MCF 10A (cell line): ENCODE measurements at regions not wholly inside any gene's neighbourhood (a gene's known extent, or its start where the extent isn't known, plus 50 kb on each side); places are given as distances from the start of the nearest gene placed in this dataset.
A peak's percentile ranks its signal among the peaks of the same experiment; 100 is the strongest.

ENCODE experiments used
- BruUV-seq: library from RNA; stranded (reverse); fragments of 400-500 nt; replicated peaks from 2 replicates; lab custom pipeline; 2021; lab: Mats Ljungman, UMichigan
- CTCF ChIA-PET: fragments of 300-600 bp; sonication (Branson Sonifier 250); formaldehyde crosslinking; extraction: SDS; loops from one replicate; lab custom pipeline; 2021; ENCODE audit warnings: antibody characterized with exemption, inconsistent platforms; lab: Yijun Ruan, JAX
- POLR2A ChIA-PET: fragments of 300-600, 350-650 bp; sonication (Branson Sonifier 250); formaldehyde crosslinking; extraction: SDS; loops from one replicate; lab custom pipeline; 2020; ENCODE audit warnings: antibody characterized with exemption, inconsistent platforms; lab: Yijun Ruan, JAX
- DNase-seq: peaks from one replicate; pipeline ENCODE4 v3.0.0-alpha.2; 2018; ENCODE audit not compliant: unreplicated experiment
- H3K27ac Mint-ChIP-seq: one replicate; pipeline ENCODE4 v1.8.0; 2022; ENCODE audit warnings: mild to moderate bottlenecking, low read depth, mixed read lengths; ENCODE audit not compliant: unreplicated experiment
- H3K27me3 Mint-ChIP-seq: one replicate; pipeline ENCODE4 v1.8.0; 2022; ENCODE audit warnings: mixed read lengths; ENCODE audit not compliant: insufficient read depth, unreplicated experiment
- H3K36me3 Mint-ChIP-seq: one replicate; pipeline ENCODE4 v1.8.0; 2022; ENCODE audit warnings: mild to moderate bottlenecking, moderate library complexity, mixed read lengths; ENCODE audit not compliant: insufficient read depth, unreplicated experiment
- H3K4me1 Mint-ChIP-seq: one replicate; pipeline ENCODE4 v1.8.0; 2022; ENCODE audit warnings: mixed read lengths; ENCODE audit not compliant: insufficient read depth, unreplicated experiment
- H3K4me3 Mint-ChIP-seq: one replicate; pipeline ENCODE4 v1.8.0; 2022; ENCODE audit warnings: mild to moderate bottlenecking, moderate library complexity, mixed read lengths; ENCODE audit not compliant: unreplicated experiment
- H3K9me3 Mint-ChIP-seq: one replicate; pipeline ENCODE4 v1.8.0; 2022; ENCODE audit warnings: mixed read lengths; ENCODE audit not compliant: unreplicated experiment
- CTCF ChIP-seq: fragments of 200-600 bp; IDR thresholded peaks from one replicate; pipeline ENCODE4 v1.8.0; 2022; ENCODE audit warnings: antibody characterized with exemption, mild to moderate bottlenecking; ENCODE audit not compliant: unreplicated experiment
- intact Hi-C: fragments of 100-400 bp; cut with micrococcal nuclease; formaldehyde crosslinking; loops from 2 replicates; pipeline ENCODE4 v1.14.1; 2022

GRCh38 chr20:40502576-40502975 is 186.5 kb downstream of the MAFB start:
- no TSS peak for BruUV-seq
- CTCF ChIA-PET = interaction anchor here (0.6 to 0.9 kb wide), 2 partner anchors 128 to 249 kb away, joined by 3 read pairs; no protein-coding TSS in a partner anchor
- no peaks in the 10 kb centered on the region for H3K27me3 Mint-ChIP-seq
- no peak for DNase-seq
- H3K36me3 Mint-ChIP-seq = no peaks in the 10 kb centered on the region
- no peak overlapping the region for H3K27ac Mint-ChIP-seq
- POLR2A ChIA-PET = interaction anchor here (1.1 to 1.4 kb wide), 2 partner anchors 9 to 186 kb away, joined by 3 read pairs; no protein-coding TSS in a partner anchor
- H3K4me3 Mint-ChIP-seq = no peak overlapping the region
- peaks cover 31% of the 10 kb centered on the region for H3K4me1 Mint-ChIP-seq
- no peaks in the 10 kb centered on the region for H3K9me3 Mint-ChIP-seq
- no peak for TF ChIP-seq CTCF
- intact Hi-C loops = loop anchor here (10.0 kb wide), 1 partner anchor 238 kb away; no protein-coding TSS in a partner anchor

DNA sequence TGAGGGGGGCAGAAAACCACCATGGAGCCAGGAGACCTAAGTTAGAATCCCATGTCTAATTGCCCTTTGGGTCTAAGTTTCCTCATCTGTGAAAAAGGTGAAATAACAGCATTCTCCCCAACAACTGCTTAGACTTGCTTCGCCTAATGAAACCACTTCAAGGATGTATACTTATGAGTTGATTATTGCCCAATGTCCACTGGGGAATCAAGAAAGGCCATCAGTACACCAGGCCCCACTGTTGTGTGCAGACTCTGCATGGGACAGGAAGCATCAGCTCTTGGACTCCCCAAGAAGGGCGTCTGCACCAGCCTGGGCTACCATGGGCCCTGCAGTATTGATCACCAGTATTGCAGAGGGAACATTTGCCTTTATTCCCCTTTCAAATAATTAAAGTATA is 189.6 kb downstream of the MAFB start:
- Mint-ChIP-seq H3K36me3 (no peaks in the 10 kb centered on the region), H3K9me3 (no peaks in the 10 kb centered on the region), H3K4me3 (no peak overlapping the region), H3K4me1 (peaks cover 38% of the 10 kb centered on the region), H3K27me3 (no peaks in the 10 kb centered on the region), H3K27ac (no peak overlapping the region)
- no peak for TF ChIP-seq CTCF
- ChIA-PET CTCF (no interaction called here), POLR2A (interaction anchor here (0.7 kb wide), 1 partner anchor 141 kb away, joined by 3 read pairs; no protein-coding TSS in a partner anchor)
- BruUV-seq = no TSS peak
- no peak for DNase-seq
- intact Hi-C loops = no loop called here

DNA sequence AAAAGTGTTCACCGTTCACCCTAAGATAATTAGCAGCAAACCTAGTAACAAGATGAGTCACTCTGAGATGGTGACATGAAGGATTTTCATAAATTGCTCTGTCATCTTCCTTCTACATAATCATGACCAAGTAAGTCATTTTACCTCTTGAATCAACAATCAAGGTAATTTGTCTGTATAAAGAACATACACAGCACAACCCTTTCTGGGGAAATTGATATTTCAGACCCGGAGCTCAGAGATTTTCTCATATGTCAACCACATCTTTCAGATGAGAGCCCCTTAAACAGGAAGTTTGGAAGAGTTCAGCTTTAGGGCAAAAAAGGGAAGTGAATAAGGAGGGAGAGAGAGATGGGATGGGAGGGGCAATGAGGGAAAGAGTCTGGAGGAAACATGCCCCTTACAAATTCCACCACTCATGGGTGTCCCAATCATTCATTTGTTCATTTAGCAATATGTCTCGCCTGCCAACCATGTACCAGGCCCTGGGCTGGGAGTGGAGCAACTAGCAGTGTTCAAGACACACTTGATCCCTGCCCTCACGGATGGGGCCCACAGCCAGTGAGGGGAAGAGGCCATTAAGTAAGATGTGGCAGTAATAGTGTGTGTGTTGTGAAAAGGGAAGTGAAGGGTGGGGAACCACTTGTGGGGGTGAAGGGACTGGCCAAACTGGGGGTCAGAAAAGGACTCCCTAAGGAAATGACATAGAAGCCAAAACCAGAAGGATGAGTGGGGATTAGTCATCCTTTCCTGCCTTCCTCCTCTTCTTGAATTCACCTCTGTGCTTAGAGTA is 190.9 kb downstream of the MAFB start:
- CTCF ChIA-PET = interaction anchor here (0.6 to 0.7 kb wide), 4 partner anchors 8 to 856 kb away, joined by 3 to 4 read pairs (median 3); no protein-coding TSS in a partner anchor
- no peak for TF ChIP-seq CTCF
- Mint-ChIP-seq H3K27ac (peak overlapping the region; percentile 56), H3K27me3 (no peaks in the 10 kb centered on the region), H3K4me3 (no peak overlapping the region), H3K36me3 (no peaks in the 10 kb centered on the region), H3K4me1 (peaks cover 44% of the 10 kb centered on the region), H3K9me3 (no peaks in the 10 kb centered on the region)
- BruUV-seq = no TSS peak
- intact Hi-C loops = no loop called here
- POLR2A ChIA-PET = interaction anchor here (0.6 kb wide), 2 partner anchors 8 to 737 kb away, joined by 3 to 4 read pairs; no protein-coding TSS in a partner anchor
- DNase-seq = peak; percentile 81

DNA sequence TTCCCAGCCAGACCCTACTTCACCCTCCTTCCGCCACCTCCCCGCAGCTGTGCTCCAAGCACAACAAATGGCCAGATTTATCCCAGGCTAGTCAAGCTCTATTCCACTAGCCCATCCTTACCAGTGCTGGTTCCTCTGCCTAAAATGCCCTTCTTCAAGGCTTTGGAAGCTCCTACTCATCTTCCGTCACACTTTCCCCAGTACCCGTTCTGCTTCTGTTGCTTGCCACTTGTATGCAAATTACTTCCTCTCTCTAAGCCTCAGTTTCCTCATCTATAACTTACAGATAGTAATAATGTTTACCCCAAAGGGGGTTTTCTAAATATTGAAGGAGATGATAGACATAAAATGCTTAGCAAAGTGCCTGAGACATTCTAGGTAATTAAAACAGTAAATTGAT is 193.1 kb downstream of the MAFB start:
- BruUV-seq = no TSS peak
- Mint-ChIP-seq H3K9me3 (no peaks in the 10 kb centered on the region), H3K4me1 (peaks cover 49% of the 10 kb centered on the region), H3K36me3 (no peaks in the 10 kb centered on the region), H3K4me3 (no peak overlapping the region), H3K27me3 (no peaks in the 10 kb centered on the region), H3K27ac (no peak overlapping the region)
- DNase-seq = no peak
- ChIA-PET POLR2A (interaction anchor here (0.6 to 3.8 kb wide), 3 partner anchors 10 to 731 kb away, joined by 3 to 18 read pairs (median 5); no protein-coding TSS in a partner anchor), CTCF (no interaction called here)
- TF ChIP-seq CTCF = no peak
- intact Hi-C loops = no loop called here
